ENCODE measurements at regions not wholly inside any gene's neighbourhood (a gene's known extent, or its start where the extent isn't known, plus 50 kb on each side); places are given as distances from the start of the nearest gene placed in this dataset.

- TF ChIP-seq, protein P1, sequence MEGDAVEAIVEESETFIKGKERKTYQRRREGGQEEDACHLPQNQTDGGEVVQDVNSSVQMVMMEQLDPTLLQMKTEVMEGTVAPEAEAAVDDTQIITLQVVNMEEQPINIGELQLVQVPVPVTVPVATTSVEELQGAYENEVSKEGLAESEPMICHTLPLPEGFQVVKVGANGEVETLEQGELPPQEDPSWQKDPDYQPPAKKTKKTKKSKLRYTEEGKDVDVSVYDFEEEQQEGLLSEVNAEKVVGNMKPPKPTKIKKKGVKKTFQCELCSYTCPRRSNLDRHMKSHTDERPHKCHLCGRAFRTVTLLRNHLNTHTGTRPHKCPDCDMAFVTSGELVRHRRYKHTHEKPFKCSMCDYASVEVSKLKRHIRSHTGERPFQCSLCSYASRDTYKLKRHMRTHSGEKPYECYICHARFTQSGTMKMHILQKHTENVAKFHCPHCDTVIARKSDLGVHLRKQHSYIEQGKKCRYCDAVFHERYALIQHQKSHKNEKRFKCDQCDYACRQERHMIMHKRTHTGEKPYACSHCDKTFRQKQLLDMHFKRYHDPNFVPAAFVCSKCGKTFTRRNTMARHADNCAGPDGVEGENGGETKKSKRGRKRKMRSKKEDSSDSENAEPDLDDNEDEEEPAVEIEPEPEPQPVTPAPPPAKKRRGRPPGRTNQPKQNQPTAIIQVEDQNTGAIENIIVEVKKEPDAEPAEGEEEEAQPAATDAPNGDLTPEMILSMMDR (IDR thresholded peaks at IDR 0.05): no peak
- TF ChIP-seq POLR2A (IDR thresholded peaks at IDR 0.05; ENCODE audit: low read length) (no peak), JUNB (IDR thresholded peaks at IDR 0.05) (no peak), RCOR1 (IDR thresholded peaks at IDR 0.05; ENCODE audit: low read depth, low read length) (no peak), HDAC2 (IDR thresholded peaks at IDR 0.05) (no peak)
Measured at GRCh38 chr11:133724116-133724515, 121.2 kb downstream of the SPATA19 start.

All from A549 (cell line).